D721Med (cell line): ENCODE measurements at regions not wholly inside any gene's neighbourhood (a gene's known extent, or its start where the extent isn't known, plus 50 kb on each side); places are given as distances from the start of the nearest gene placed in this dataset.
A peak's percentile ranks its signal among the peaks of the same experiment; 100 is the strongest.
"Not testable (repeated sequence)": the region's sequence is repeated elsewhere in the genome, so short reads cannot be mapped to it uniquely, and the experiment has no call there.

Experiments used
- DNase-seq: peaks from one replicate; pipeline ENCODE4 v3.0.0; 2011; ENCODE audit warnings: low spot score; ENCODE audit not compliant: insufficient read length
- FAIRE-seq: peaks from 2 replicates; lab custom pipeline; 2011; peaks lifted over from hg19 to GRCh38; lab: Jason Lieb, UNC
- CTCF ChIP-seq: IDR thresholded peaks from 2 replicates; pipeline ENCODE4 v1.5.1; 2012; ENCODE audit warnings: mild to moderate bottlenecking, control low read depth; ENCODE audit not compliant: insufficient read depth; ENCODE audit errors: missing control alignments

- no peak for TF ChIP-seq CTCF
- FAIRE-seq = no peak
- DNase-seq = no peak
Measured at GRCh38 chr6:57822896-57823358, 505.5 kb downstream of the PRIM2 start.

- not testable (repeated sequence) for DNase-seq, FAIRE-seq
Measured at GRCh38 chr6:57837622-57838209, 520.3 kb downstream of the PRIM2 start.

- FAIRE-seq, DNase-seq: not testable (repeated sequence)
Measured at GRCh38 chr6:57841551-57841950, 524.1 kb downstream of the PRIM2 start.

GRCh38 chr6:57853745-57854407, 536.4 kb downstream of the PRIM2 start:
- FAIRE-seq = not testable (repeated sequence)
- peak; percentile 11 for DNase-seq

GRCh38 chr6:57860481-57861315, 543.3 kb downstream of the PRIM2 start:
- FAIRE-seq, DNase-seq: not testable (repeated sequence)

GRCh38 chr6:57870083-57870482, 552.7 kb downstream of the PRIM2 start:
- not testable (repeated sequence) for FAIRE-seq, DNase-seq

- not testable (repeated sequence) for FAIRE-seq, DNase-seq
Measured at GRCh38 chr6:57873424-57873823, 556.0 kb downstream of the PRIM2 start.

GRCh38 chr6:57876659-57877058, 559.2 kb downstream of the PRIM2 start:
- not testable (repeated sequence) for DNase-seq, FAIRE-seq

GRCh38 chr6:57877729-57878128, 560.3 kb downstream of the PRIM2 start:
- not testable (repeated sequence) for DNase-seq, FAIRE-seq

GRCh38 chr6:57878792-57879191, 561.4 kb downstream of the PRIM2 start:
- not testable (repeated sequence) for FAIRE-seq, DNase-seq

GRCh38 chr6:57898850-57899249, 581.4 kb downstream of the PRIM2 start:
- DNase-seq, FAIRE-seq: not testable (repeated sequence)

- FAIRE-seq, DNase-seq: not testable (repeated sequence)
Measured at GRCh38 chr6:57900687-57901399, 583.4 kb downstream of the PRIM2 start.

GRCh38 chr6:57901445-57901844, 584.0 kb downstream of the PRIM2 start:
- not testable (repeated sequence) for FAIRE-seq, DNase-seq

GRCh38 chr6:57904356-57904755, 586.9 kb downstream of the PRIM2 start:
- not testable (repeated sequence) for FAIRE-seq, DNase-seq

GRCh38 chr6:57915300-57915699, 597.9 kb downstream of the PRIM2 start:
- not testable (repeated sequence) for FAIRE-seq, DNase-seq

- not testable (repeated sequence) for FAIRE-seq, DNase-seq
Measured at GRCh38 chr6:57942966-57943365, 625.5 kb downstream of the PRIM2 start.

GRCh38 chr6:57946084-57946768, 628.8 kb downstream of the PRIM2 start:
- not testable (repeated sequence) for FAIRE-seq, DNase-seq

- not testable (repeated sequence) for FAIRE-seq, DNase-seq
Measured at GRCh38 chr6:57946769-57947091, 629.3 kb downstream of the PRIM2 start.
